ENCODE measurements at regions not wholly inside any gene's neighbourhood (a gene's known extent, or its start where the extent isn't known, plus 50 kb on each side); places are given as distances from the start of the nearest gene placed in this dataset.

- no peak for DNase-seq
- Histone ChIP-seq H3K27me3 (replicated peaks in 1 of 4; ENCODE audit: control extremely low read depth in 1 of 4, control insufficient read depth in 3 of 4, insufficient read depth in 4 of 4, low read length in 3 of 4) (peaks cover 0 to 2% (median 0%) of the 10 kb centered on the region in 4 experiments), H3K9ac (ENCODE audit: low read length) (no peak overlapping the region), H3K79me2 (ENCODE audit: control insufficient read depth, insufficient read depth, low read length) (no peaks in the 10 kb centered on the region), H3K4me2 (replicated peaks; ENCODE audit: low read depth, low read length, poor library complexity, severe bottlenecking) (no peak overlapping the region), H3K9me3 (ENCODE audit: control extremely low read depth in 1 of 3, control insufficient read depth in 2 of 3, insufficient read depth in 1 of 3, low read length in 2 of 3) (no peaks in the 10 kb centered on the region), H3K4me1 (ENCODE audit: control insufficient read depth in 2 of 2, insufficient read depth in 2 of 2, low read length in 2 of 2) (no peaks in the 10 kb centered on the region), H3K4me3 (ENCODE audit: control extremely low read depth in 1 of 5, extremely low read depth in 1 of 5, insufficient read depth in 1 of 5, low read depth in 2 of 5, low read length in 4 of 5) (no peak overlapping the region), H4K20me1 (ENCODE audit: control insufficient read depth, insufficient read depth, low read length, poor library complexity, severe bottlenecking) (no peaks in the 10 kb centered on the region), H3K36me3 (replicated peaks in 1 of 2; ENCODE audit: control extremely low read depth in 1 of 2, control insufficient read depth in 1 of 2, extremely low read depth in 1 of 2, insufficient read depth in 2 of 2, low read length in 1 of 2) (no peaks in the 10 kb centered on the region), H2AFZ (ENCODE audit: insufficient read depth, low read depth, low read length, poor library complexity, severe bottlenecking) (no peak overlapping the region), H3K27ac (ENCODE audit: low read length in 2 of 2) (no peak overlapping the region)
- TF ChIP-seq EZH2 (IDR thresholded peaks at IDR 0.05; ENCODE audit: borderline replicate concordance, insufficient read depth, low read depth, low read length, poor library complexity, severe bottlenecking): no peak
- peaks cover 18% of the 10 kb centered on the region for H3K27me3 Mint-ChIP-seq
- H3K27ac Mint-ChIP-seq: no peak overlapping the region
- ChIA-PET POLR2A (no interaction called here), CTCF (interaction anchor here (1.4 to 1.5 kb wide), 2 partner anchors 22 to 31 kb away, joined by 3 to 6 read pairs; no protein-coding TSS in a partner anchor)
- H3K4me1 Mint-ChIP-seq: no peaks in the 10 kb centered on the region
- intact Hi-C loops (cut with micrococcal nuclease): no loop called here
- H3K4me3 Mint-ChIP-seq: no peak overlapping the region
- H3K9me3 Mint-ChIP-seq (ENCODE audit: insufficient read depth): no peaks in the 10 kb centered on the region
- no CpG with 5 or more reads among the region's 2 CpGs for WGBS (ENCODE audit: insufficient coverage)
- ATAC-seq (ENCODE audit: low read depth): no peak
These were observed 69.2 kb downstream of the LYZL2 start for GRCh38 chr10:30560326-30560725.

DNA sequence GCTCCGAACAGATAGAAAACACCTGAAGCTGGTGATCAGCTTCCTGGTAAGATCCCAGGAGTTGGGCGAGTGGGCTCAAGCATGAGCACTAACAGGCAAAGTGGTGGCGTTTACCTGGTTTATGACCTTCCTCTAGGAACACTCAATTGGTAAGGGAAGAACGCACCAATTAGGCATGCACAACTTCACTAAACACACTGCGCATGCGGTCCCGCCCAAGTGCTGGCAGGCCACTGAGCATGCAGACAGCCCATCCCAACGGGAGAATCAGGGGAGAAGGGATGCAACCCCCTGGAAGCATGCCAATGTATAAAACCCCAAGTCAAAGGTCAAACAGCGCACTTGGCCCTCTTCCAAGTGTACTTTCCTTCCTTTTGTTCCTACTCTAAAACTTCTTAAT lies 70.4 kb downstream of the LYZL2 start:
- Histone ChIP-seq H3K9ac (ENCODE audit: low read length) (no peak overlapping the region), H3K4me1 (ENCODE audit: control insufficient read depth in 2 of 2, insufficient read depth in 2 of 2, low read length in 2 of 2) (no peaks in the 10 kb centered on the region), H4K20me1 (ENCODE audit: control insufficient read depth, insufficient read depth, low read length, poor library complexity, severe bottlenecking) (no peaks in the 10 kb centered on the region), H3K79me2 (ENCODE audit: control insufficient read depth, insufficient read depth, low read length) (no peaks in the 10 kb centered on the region), H3K4me2 (replicated peaks; ENCODE audit: low read depth, low read length, poor library complexity, severe bottlenecking) (no peak overlapping the region), H3K9me3 (ENCODE audit: control extremely low read depth in 1 of 3, control insufficient read depth in 2 of 3, insufficient read depth in 1 of 3, low read length in 2 of 3) (no peaks in the 10 kb centered on the region), H3K27me3 (replicated peaks in 1 of 4; ENCODE audit: control extremely low read depth in 1 of 4, control insufficient read depth in 3 of 4, insufficient read depth in 4 of 4, low read length in 3 of 4) (peaks cover 0 to 2% (median 0%) of the 10 kb centered on the region in 4 experiments), H3K4me3 (ENCODE audit: control extremely low read depth in 1 of 5, extremely low read depth in 1 of 5, insufficient read depth in 1 of 5, low read depth in 2 of 5, low read length in 4 of 5) (no peak overlapping the region), H3K27ac (ENCODE audit: low read length in 2 of 2) (no peak overlapping the region), H3K36me3 (replicated peaks in 1 of 2; ENCODE audit: control extremely low read depth in 1 of 2, control insufficient read depth in 1 of 2, extremely low read depth in 1 of 2, insufficient read depth in 2 of 2, low read length in 1 of 2) (no peaks in the 10 kb centered on the region), H2AFZ (ENCODE audit: insufficient read depth, low read depth, low read length, poor library complexity, severe bottlenecking) (no peak overlapping the region)
- TF ChIP-seq EZH2 (IDR thresholded peaks at IDR 0.05; ENCODE audit: borderline replicate concordance, insufficient read depth, low read depth, low read length, poor library complexity, severe bottlenecking): no peak
- TF ChIP-seq, protein P1, sequence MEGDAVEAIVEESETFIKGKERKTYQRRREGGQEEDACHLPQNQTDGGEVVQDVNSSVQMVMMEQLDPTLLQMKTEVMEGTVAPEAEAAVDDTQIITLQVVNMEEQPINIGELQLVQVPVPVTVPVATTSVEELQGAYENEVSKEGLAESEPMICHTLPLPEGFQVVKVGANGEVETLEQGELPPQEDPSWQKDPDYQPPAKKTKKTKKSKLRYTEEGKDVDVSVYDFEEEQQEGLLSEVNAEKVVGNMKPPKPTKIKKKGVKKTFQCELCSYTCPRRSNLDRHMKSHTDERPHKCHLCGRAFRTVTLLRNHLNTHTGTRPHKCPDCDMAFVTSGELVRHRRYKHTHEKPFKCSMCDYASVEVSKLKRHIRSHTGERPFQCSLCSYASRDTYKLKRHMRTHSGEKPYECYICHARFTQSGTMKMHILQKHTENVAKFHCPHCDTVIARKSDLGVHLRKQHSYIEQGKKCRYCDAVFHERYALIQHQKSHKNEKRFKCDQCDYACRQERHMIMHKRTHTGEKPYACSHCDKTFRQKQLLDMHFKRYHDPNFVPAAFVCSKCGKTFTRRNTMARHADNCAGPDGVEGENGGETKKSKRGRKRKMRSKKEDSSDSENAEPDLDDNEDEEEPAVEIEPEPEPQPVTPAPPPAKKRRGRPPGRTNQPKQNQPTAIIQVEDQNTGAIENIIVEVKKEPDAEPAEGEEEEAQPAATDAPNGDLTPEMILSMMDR (IDR thresholded peaks at IDR 0.05): no peak
- DNase-seq: no peak
- CTCF ChIA-PET: interaction anchor here (0.7 to 1.5 kb wide), 3 partner anchors 8 to 32 kb away, joined by 3 to 6 read pairs (median 3); no protein-coding TSS in a partner anchor
- no peaks in the 10 kb centered on the region for H3K9me3 Mint-ChIP-seq (ENCODE audit: insufficient read depth)
- no peak for ATAC-seq (ENCODE audit: low read depth)
- H3K27me3 Mint-ChIP-seq: peaks cover 15% of the 10 kb centered on the region
- H3K4me1 Mint-ChIP-seq: peaks cover 3% of the 10 kb centered on the region
- intact Hi-C loops (cut with micrococcal nuclease): no loop called here
- H3K27ac Mint-ChIP-seq: no peak overlapping the region
- POLR2A ChIA-PET: no interaction called here
- H3K4me3 Mint-ChIP-seq: no peak overlapping the region
- WGBS (ENCODE audit: insufficient coverage): 76% methylated on average over 7 of the region's 9 CpGs

Data from B cell (primary cell).